Astrocyte (in vitro differentiated cells and primary cell): ENCODE measurements at regions not wholly inside any gene's neighbourhood (a gene's known extent, or its start where the extent isn't known, plus 50 kb on each side); places are given as distances from the start of the nearest gene placed in this dataset.

ENCODE experiments used
- CTCF ChIP-seq: IDR thresholded peaks from 2 replicates; pipeline ENCODE4 v1.5.1; 2011; ENCODE audit warnings: low read depth, mild to moderate bottlenecking, inconsistent platforms, low read length, moderate library complexity; ENCODE audit not compliant: insufficient read depth
- EZH2 ChIP-seq: IDR thresholded peaks from 2 replicates; pipeline ENCODE4 v1.6.1; 2012; ENCODE audit warnings: mild to moderate bottlenecking, low read length, inconsistent platforms; ENCODE audit not compliant: insufficient read depth

GRCh38 chrX:30979271-30979670 is 90.2 kb upstream of the TAB3 start:
- TF ChIP-seq CTCF (no peak), EZH2 (no peak)
